ENCODE measurements at regions not wholly inside any gene's neighbourhood (a gene's known extent, or its start where the extent isn't known, plus 50 kb on each side); places are given as distances from the start of the nearest gene placed in this dataset.

DNA sequence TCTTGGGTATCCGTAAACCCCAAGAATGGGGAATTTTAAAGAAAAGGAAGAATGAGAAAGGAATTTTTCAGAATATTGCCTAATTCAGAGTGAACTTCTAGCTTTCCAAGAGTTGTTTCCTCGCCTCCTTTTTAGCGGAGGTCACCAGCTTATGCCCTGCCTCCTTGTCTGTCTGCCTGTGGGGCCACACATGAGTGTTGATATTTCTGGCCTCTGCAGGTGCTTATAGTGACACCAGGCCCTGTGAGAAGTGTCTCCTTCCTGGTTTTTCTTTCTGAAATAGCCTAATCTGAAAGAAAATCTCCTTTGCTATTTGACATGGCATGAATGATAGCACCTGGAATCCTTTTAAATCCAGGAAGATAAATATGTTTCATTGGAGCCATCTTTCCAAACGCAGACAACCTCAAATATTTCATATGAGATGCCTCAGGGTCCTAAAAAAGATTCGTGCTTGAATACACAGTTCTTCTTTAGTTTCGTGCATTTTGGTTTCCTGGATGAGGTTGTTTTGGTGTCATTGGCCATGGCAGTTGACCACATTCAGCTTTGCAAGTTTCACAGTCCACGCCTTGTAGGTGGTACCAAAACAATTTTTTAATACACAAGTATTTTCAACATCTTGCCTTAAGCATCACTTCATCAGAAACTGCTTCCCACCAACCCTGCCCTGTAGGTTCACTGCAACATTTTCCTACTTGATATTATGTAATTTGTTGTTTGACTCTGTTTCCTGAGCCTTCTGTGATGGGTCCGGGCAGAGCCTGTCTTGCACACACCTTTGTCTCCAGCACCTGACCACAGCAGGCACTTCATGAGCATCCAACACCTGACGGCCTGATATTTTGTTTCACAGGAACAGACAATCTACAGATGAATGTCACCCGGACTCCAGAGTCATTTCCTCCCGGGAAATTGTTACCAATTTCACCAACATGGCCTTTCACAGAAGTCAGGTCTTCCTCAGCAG is 159.4 kb downstream of the C11orf91 start (continued):
- TF ChIP-seq, protein P1, sequence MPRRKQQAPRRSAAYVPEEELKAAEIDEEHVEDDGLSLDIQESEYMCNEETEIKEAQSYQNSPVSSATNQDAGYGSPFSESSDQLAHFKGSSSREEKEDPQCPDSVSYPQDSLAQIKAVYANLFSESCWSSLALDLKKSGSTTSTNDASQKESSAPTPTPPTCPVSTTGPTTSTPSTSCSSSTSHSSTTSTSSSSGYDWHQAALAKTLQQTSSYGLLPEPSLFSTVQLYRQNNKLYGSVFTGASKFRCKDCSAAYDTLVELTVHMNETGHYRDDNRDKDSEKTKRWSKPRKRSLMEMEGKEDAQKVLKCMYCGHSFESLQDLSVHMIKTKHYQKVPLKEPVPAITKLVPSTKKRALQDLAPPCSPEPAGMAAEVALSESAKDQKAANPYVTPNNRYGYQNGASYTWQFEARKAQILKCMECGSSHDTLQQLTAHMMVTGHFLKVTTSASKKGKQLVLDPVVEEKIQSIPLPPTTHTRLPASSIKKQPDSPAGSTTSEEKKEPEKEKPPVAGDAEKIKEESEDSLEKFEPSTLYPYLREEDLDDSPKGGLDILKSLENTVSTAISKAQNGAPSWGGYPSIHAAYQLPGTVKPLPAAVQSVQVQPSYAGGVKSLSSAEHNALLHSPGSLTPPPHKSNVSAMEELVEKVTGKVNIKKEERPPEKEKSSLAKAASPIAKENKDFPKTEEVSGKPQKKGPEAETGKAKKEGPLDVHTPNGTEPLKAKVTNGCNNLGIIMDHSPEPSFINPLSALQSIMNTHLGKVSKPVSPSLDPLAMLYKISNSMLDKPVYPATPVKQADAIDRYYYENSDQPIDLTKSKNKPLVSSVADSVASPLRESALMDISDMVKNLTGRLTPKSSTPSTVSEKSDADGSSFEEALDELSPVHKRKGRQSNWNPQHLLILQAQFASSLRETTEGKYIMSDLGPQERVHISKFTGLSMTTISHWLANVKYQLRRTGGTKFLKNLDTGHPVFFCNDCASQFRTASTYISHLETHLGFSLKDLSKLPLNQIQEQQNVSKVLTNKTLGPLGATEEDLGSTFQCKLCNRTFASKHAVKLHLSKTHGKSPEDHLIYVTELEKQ (tag by site-specific recombination; IDR thresholded peaks at IDR 0.05; ENCODE audit: borderline replicate concordance) = no peak
- TF ChIP-seq, protein P2, sequence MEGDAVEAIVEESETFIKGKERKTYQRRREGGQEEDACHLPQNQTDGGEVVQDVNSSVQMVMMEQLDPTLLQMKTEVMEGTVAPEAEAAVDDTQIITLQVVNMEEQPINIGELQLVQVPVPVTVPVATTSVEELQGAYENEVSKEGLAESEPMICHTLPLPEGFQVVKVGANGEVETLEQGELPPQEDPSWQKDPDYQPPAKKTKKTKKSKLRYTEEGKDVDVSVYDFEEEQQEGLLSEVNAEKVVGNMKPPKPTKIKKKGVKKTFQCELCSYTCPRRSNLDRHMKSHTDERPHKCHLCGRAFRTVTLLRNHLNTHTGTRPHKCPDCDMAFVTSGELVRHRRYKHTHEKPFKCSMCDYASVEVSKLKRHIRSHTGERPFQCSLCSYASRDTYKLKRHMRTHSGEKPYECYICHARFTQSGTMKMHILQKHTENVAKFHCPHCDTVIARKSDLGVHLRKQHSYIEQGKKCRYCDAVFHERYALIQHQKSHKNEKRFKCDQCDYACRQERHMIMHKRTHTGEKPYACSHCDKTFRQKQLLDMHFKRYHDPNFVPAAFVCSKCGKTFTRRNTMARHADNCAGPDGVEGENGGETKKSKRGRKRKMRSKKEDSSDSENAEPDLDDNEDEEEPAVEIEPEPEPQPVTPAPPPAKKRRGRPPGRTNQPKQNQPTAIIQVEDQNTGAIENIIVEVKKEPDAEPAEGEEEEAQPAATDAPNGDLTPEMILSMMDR (tag by site-specific recombination; IDR thresholded peaks at IDR 0.05) = no peak
- no peak for TF ChIP-seq GLI2 (tag by site-specific recombination; IDR thresholded peaks at IDR 0.05; ENCODE audit: borderline replicate concordance, low read depth)

DNA sequence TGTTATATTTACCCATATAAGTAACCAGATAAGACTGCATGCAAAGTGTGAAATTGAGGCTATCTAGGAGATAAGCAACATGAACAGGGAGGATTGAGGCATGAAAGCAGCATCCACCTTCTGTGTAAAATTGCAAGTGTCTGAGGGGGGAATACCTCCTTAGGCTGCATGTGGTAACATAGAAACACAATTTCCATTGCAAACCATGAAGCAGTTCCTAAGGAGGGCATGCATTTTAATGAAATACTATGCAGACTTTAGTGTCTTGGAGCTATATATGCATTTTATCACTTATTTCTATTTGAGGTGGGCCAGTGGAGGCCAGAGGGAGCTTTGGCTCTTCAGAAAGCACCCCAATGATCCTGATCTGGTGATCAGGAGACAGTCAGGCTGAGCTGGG is 160.2 kb downstream of the C11orf91 start:
- Histone ChIP-seq H3K4me3 (ENCODE audit: low read depth, low read length) (no peak overlapping the region), H3K27ac (ENCODE audit: extremely low read depth, low read depth, low read length) (no peak overlapping the region)
- CTCF ChIA-PET = interaction anchor here (0.6 kb wide), 1 partner anchor 149 kb away, joined by 3 read pairs; no protein-coding TSS in a partner anchor

More for the DNA sequence above, 160.2 kb downstream of the C11orf91 start:
- Histone ChIP-seq H3K9me3 (ENCODE audit: control insufficient read depth, insufficient read depth, low read depth, low read length) (no peaks in the 10 kb centered on the region), H3K36me3 (ENCODE audit: control insufficient read depth in 2 of 2, insufficient read depth in 1 of 2, low read length in 2 of 2) (peaks cover 0 to 4% of the 10 kb centered on the region in 2 experiments; a peak in 1 of 3 replicates), H3K4me1 (ENCODE audit: control insufficient read depth, insufficient read depth, low read length) (no peaks in the 10 kb centered on the region)
- TF ChIP-seq ZNF558 (tag by site-specific recombination; IDR thresholded peaks at IDR 0.05) (no peak), OSR2 (tag by site-specific recombination; IDR thresholded peaks at IDR 0.05) (no peak), ZNF76 (tag by site-specific recombination; IDR thresholded peaks at IDR 0.05; ENCODE audit: borderline replicate concordance, low read depth) (no peak), MYNN (tag by site-specific recombination; IDR thresholded peaks at IDR 0.05; ENCODE audit: borderline replicate concordance) (no peak), ZNF16 (tag by site-specific recombination; IDR thresholded peaks at IDR 0.05; ENCODE audit: low read depth) (no peak), ZNF391 (tag by site-specific recombination; IDR thresholded peaks at IDR 0.05; ENCODE audit: borderline replicate concordance, low read depth) (no peak), ZNF600 (tag by site-specific recombination; IDR thresholded peaks at IDR 0.05) (no peak), ZNF792 (tag by site-specific recombination; IDR thresholded peaks at IDR 0.05) (no peak), ZNF843 (tag by site-specific recombination; IDR thresholded peaks at IDR 0.05) (no peak), PRDM1 (tag by site-specific recombination; IDR thresholded peaks at IDR 0.05) (no peak), ZNF211 (tag by site-specific recombination; IDR thresholded peaks at IDR 0.05; ENCODE audit: low read depth) (no peak)
- TF ChIP-seq, protein P3, sequence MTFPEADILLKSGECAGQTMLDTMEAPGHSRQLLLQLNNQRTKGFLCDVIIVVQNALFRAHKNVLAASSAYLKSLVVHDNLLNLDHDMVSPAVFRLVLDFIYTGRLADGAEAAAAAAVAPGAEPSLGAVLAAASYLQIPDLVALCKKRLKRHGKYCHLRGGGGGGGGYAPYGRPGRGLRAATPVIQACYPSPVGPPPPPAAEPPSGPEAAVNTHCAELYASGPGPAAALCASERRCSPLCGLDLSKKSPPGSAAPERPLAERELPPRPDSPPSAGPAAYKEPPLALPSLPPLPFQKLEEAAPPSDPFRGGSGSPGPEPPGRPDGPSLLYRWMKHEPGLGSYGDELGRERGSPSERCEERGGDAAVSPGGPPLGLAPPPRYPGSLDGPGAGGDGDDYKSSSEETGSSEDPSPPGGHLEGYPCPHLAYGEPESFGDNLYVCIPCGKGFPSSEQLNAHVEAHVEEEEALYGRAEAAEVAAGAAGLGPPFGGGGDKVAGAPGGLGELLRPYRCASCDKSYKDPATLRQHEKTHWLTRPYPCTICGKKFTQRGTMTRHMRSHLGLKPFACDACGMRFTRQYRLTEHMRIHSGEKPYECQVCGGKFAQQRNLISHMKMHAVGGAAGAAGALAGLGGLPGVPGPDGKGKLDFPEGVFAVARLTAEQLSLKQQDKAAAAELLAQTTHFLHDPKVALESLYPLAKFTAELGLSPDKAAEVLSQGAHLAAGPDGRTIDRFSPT (tag by site-specific recombination; IDR thresholded peaks at IDR 0.05) = no peak
- TF ChIP-seq, protein P4, sequence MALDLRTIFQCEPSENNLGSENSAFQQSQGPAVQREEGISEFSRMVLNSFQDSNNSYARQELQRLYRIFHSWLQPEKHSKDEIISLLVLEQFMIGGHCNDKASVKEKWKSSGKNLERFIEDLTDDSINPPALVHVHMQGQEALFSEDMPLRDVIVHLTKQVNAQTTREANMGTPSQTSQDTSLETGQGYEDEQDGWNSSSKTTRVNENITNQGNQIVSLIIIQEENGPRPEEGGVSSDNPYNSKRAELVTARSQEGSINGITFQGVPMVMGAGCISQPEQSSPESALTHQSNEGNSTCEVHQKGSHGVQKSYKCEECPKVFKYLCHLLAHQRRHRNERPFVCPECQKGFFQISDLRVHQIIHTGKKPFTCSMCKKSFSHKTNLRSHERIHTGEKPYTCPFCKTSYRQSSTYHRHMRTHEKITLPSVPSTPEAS (tag by site-specific recombination; IDR thresholded peaks at IDR 0.05) = no peak
- TF ChIP-seq, protein P5, sequence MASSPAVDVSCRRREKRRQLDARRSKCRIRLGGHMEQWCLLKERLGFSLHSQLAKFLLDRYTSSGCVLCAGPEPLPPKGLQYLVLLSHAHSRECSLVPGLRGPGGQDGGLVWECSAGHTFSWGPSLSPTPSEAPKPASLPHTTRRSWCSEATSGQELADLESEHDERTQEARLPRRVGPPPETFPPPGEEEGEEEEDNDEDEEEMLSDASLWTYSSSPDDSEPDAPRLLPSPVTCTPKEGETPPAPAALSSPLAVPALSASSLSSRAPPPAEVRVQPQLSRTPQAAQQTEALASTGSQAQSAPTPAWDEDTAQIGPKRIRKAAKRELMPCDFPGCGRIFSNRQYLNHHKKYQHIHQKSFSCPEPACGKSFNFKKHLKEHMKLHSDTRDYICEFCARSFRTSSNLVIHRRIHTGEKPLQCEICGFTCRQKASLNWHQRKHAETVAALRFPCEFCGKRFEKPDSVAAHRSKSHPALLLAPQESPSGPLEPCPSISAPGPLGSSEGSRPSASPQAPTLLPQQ (tag by site-specific recombination; IDR thresholded peaks at IDR 0.05) = no peak
- TF ChIP-seq, protein P6, sequence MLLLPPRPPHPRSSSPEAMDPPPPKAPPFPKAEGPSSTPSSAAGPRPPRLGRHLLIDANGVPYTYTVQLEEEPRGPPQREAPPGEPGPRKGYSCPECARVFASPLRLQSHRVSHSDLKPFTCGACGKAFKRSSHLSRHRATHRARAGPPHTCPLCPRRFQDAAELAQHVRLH (tag by site-specific recombination; IDR thresholded peaks at IDR 0.05) = no peak
- POLR2A ChIA-PET = no interaction called here

All from HEK293 (cell line).